GM12891 (cell line): ENCODE measurements at regions not wholly inside any gene's neighbourhood (a gene's known extent, or its start where the extent isn't known, plus 50 kb on each side); places are given as distances from the start of the nearest gene placed in this dataset.

Experiments
- PAX5 ChIP-seq: IDR thresholded peaks from 2 replicates; pipeline ENCODE4 v1.6.1; 2011; ENCODE audit warnings: low read length, moderate library complexity, mild to moderate bottlenecking; ENCODE audit not compliant: insufficient read depth, severe bottlenecking
- POLR2A ChIP-seq: IDR thresholded peaks from 2 replicates; pipeline ENCODE4 v1.6.1; 2011; ENCODE audit warnings: low read depth, low read length, control low read depth
- POLR2AphosphoS5 ChIP-seq: IDR thresholded peaks from 2 replicates; pipeline ENCODE4 v1.6.1; 2011; ENCODE audit warnings: low read depth, low read length, control low read depth
- POU2F2 ChIP-seq: IDR thresholded peaks from 2 replicates; pipeline ENCODE4 v1.6.1; 2011; ENCODE audit warnings: low read depth, mild to moderate bottlenecking, control low read depth, low read length, moderate library complexity
- SPI1 ChIP-seq: IDR thresholded peaks from 2 replicates; pipeline ENCODE4 v1.6.1; 2011; ENCODE audit warnings: low read depth, low read length, control low read depth
- TAF1 ChIP-seq: IDR thresholded peaks from 2 replicates; pipeline ENCODE4 v1.6.1; 2011; ENCODE audit warnings: low read depth, low read length, control low read depth

DNA sequence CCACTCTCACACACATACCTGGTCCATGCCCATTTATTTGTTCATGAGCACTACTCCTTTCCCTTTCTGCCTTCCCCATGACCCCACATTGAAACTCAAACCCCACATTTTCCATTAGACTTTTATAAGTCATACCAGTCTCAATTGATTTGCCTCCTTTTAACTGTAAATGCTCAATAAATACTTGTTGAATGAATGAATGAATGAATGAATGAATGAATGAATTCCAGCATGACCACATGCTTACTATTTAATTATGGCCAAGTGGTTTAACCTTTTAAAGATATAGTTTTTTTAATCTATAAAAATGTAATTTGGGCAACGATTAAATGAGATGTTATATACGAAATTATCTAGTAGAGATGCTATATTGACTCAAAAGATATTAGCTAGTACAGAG, 54.1 kb upstream of the GRAMD2B start:
- no peak for TF ChIP-seq POLR2A
- no peak for TF ChIP-seq TAF1
- no peak for TF ChIP-seq POLR2AphosphoS5
- no peak for TF ChIP-seq POU2F2
- no peak for TF ChIP-seq PAX5
- TF ChIP-seq SPI1 = no peak
